Stimulated activated CD4-positive, alpha-beta T cell treated with anti-CD3 and anti-CD28 coated beads, Interleukin-15, amount 100 ng/mL, for 48 hours (primary cell): ENCODE measurements at regions not wholly inside any gene's neighbourhood (a gene's known extent, or its start where the extent isn't known, plus 50 kb on each side); places are given as distances from the start of the nearest gene placed in this dataset.
"Not testable (repeated sequence)": the region's sequence is repeated elsewhere in the genome, so short reads cannot be mapped to it uniquely, and the experiment has no call there.

Source experiments
- DNase-seq, 2 donors: peaks; one replicate each; pipeline ENCODE4 v3.0.0-alpha.2; 2020; ENCODE audit warnings: low read depth in 2 of 2

DNA sequence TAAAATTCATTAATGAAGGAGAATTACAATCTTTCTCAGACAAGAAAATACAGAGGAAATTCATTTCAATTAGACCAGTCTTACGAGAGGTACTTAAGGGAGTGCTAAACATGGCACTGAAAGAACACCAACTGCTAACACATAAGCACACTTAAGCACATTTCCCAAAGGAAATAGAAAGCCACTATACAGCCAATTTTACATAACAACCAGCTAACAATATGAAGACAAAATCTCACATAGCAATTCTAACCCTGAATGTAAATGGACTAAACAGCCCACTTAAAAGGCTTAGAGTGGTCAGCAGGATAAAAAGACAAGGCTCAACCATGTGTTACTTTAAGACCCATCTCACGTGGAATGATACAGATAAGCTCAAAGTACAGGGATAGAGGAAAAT lies 339.5 kb upstream of the LUZP2 start:
- DNase-seq = no peak

GRCh38 chr11:24161587-24161986 lies 335.3 kb upstream of the LUZP2 start:
- DNase-seq = no peak

- DNase-seq = no peak
Observed at GRCh38 chr11:24163146-24163545, 333.7 kb upstream of the LUZP2 start.

DNA sequence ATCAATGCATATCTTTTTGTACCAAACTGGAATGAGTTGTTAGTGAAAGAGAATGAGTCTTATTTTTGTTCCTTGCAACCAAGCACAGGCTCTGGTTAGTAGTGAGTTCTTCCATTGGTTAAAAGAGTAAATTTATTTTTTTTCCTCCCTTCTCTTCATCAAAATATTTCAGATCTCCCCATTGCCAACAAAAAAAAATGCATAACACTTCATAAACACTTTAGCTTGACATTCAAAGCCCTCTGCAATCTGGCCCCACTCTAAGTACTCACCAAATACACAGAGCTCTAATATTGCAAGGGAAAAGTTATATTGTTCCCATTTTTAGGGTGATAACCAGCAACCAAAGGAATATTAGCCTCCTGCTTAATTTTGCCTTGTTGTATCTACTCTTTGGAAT lies 333.0 kb upstream of the LUZP2 start:
- no peak for DNase-seq

DNA sequence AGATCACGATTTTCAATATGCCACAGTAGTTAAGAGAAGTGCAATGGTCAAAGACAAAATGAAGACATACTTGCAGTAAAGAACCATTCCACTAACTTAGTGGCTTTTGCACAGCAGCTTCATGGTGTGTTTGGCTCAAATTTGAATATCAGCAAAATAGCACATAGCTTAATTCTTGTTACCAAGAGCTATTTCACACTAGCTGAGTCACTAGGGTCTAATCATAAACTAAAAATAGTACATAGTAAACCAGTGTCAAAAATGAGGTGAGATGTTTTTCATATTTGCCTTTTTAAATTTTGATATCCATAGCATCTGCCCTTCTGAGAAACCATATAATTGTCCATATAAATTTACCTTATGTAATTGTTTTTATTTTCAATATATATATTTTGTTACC lies 325.0 kb upstream of the LUZP2 start:
- DNase-seq = no peak

- no peak for DNase-seq
Observed at GRCh38 chr11:24181395-24182047, 315.3 kb upstream of the LUZP2 start.

- DNase-seq = not testable (repeated sequence)
Observed at GRCh38 chr11:24185535-24185934, 311.3 kb upstream of the LUZP2 start.

GRCh38 chr11:24196733-24197132 lies 300.1 kb upstream of the LUZP2 start:
- no peak for DNase-seq

- DNase-seq = no peak
Observed at GRCh38 chr11:24198481-24198880, 298.4 kb upstream of the LUZP2 start.

DNA sequence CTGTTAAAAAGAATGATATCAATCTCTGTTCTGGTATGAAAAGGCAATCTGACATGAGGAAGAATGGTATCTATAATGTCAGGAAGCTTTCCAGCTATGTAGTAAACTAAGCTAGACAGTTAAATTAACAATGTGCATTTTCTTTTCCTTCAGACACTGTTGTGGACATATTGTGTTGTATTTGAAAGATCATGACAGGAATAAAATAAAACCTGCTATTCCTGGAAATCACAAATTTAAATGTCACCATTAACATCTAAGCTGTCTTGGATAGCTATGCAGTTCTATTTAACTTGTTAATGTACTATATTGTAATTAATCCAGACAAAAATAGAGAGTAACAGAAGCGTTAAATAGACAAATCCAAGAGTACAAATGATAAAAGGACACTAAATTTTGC lies 297.4 kb upstream of the LUZP2 start:
- DNase-seq = no peak

- DNase-seq = no peak
Observed at GRCh38 chr11:24206030-24206429, 290.8 kb upstream of the LUZP2 start.

GRCh38 chr11:24206511-24206910 lies 290.3 kb upstream of the LUZP2 start:
- DNase-seq = no peak

DNA sequence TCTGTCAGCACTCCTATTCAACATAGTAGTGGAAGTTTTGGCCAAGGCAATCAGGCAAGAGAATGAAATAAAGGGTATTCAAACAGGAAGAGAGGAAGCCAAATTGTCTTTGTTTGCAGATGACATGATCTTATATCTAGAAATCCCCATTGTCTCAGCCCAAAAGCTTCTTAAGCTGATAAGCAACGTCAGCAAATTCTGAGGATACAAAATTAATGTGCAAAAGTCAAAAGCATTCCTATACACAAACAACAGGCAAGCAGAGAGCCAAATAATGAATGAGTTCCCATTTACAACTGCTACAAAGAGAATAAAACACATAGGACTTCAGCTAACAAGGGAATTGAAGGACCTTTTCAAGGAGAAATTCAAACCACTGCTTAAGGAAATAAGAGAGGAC lies 280.4 kb upstream of the LUZP2 start:
- no peak for DNase-seq

DNA sequence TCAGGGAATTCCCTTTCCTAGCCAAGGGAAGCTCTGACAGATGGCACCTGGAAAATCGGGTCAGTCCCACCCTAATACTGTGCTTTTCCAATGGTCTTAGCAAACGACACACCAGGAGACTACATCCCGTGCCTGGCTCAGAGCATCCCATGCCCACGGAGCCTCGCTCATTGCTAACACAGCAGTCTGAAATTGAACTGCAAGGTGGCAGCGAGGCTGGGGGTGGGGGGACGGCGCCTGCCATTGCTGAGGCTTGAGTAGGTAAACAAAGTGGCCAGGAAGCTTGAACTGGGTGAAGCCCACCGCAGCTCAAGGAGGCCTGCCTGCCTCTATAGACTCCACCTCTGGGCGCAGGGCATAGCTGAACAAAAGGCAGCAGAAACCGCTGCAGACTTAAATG lies 279.5 kb upstream of the LUZP2 start:
- not testable (repeated sequence) for DNase-seq

DNA sequence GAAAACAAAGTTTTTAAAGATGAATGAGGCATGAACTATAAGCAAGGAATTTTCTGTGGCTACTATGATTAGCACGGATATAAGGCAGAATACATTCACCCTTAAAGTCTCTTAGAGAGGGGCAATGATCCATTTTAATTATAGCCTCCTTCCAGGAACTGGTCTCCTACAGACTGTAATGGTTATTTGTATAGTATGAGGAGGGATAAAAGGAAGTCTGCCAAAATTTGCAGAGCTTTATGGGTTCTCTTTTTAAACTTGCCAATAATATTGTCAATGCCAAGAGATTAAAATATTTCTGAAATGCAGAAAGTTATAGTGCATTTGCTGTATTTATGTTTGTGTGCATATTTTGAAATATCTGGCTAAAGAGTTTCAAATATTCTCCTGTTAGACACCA lies 271.4 kb upstream of the LUZP2 start:
- no peak for DNase-seq

GRCh38 chr11:24226606-24227005 lies 270.2 kb upstream of the LUZP2 start:
- no peak for DNase-seq

DNA sequence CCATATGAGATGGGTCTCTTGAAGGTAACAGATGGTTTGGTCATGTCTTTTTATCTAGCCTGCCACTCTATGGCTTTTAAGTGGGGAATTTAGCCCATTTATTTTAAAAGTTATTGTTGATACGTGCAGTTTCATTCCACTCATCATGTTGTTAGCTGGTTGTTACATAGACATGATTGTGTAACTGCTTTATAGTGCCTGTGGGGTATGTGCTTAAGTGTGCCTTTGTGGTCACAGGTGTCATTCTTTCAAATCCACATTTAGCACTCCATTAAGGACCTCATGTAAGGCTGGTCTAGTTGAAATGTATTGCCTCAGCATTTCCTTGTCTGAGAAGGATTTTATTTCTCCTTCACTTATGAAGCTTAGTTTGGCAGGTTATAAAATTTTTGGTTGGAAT lies 263.8 kb upstream of the LUZP2 start:
- DNase-seq = no peak

- no peak for DNase-seq
Observed at GRCh38 chr11:24234822-24235508, 261.9 kb upstream of the LUZP2 start.

GRCh38 chr11:24238771-24239645 lies 257.8 kb upstream of the LUZP2 start:
- DNase-seq = no peak

GRCh38 chr11:24239930-24240329 lies 256.9 kb upstream of the LUZP2 start:
- no peak for DNase-seq

GRCh38 chr11:24240496-24241175 lies 256.2 kb upstream of the LUZP2 start:
- no peak for DNase-seq

DNA sequence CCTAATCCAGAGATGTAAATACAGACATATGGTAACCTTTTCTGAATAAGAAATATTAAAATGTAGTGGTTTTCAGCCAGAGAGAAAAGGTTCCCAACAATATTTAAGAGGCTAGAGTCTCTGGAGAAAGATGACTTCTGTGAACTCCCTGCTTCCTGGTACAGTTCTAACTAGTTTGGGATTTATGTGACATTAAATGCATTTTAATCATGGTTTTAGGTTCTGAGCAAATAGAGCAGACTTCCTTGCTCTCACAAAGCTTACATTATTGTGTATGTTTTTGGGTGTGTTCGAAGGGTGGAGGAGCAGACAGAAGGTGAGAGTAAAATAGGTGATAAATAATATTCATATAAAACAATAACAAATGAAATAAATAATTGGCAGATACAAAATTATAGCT lies 250.1 kb upstream of the LUZP2 start:
- DNase-seq = no peak
